ENCODE measurements at regions not wholly inside any gene's neighbourhood (a gene's known extent, or its start where the extent isn't known, plus 50 kb on each side); places are given as distances from the start of the nearest gene placed in this dataset.
A peak's percentile ranks its signal among the peaks of the same experiment; 100 is the strongest.

DNA sequence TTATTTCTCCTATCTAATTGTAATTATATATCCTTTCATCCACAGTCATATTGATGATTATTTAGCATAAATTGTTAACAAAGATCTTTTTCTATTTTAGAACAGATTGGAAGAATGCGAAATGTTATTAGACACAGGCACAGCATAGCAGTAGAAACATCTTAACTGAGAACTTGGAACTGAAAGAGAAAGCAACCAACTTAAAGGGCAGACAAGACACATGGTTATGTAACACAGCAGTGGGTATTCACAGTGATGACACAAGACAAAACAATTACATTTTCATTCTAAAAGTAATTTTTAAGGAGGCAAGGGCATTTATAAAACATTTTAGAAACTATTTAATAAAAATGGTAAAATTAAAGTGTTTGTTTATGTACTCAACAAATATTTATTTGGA is 57.7 kb upstream of the MEF2C start:
- no peaks in the 10 kb centered on the region for H3K36me3 ChIP-seq (replicated peaks; ENCODE audit: insufficient read depth, low read depth)
- no peak for DNase-seq (ENCODE audit: low spot score)
- no peaks in the 10 kb centered on the region for H3K4me1 ChIP-seq (ENCODE audit: insufficient read depth)
- no peaks in the 10 kb centered on the region for H3K79me2 ChIP-seq
- no peak overlapping the region for H3K4me2 ChIP-seq
- H2AFZ ChIP-seq = no peak overlapping the region
- WGBS (ENCODE audit: low lambda C conversion rate, missing lambda C conversion rate) = 94% methylated on average over 1 of the region's 1 CpG
- H3K4me3 ChIP-seq = no peak overlapping the region
- TF ChIP-seq EZH2phosphoT487 (IDR thresholded peaks at IDR 0.05; ENCODE audit: low read depth, severe bottlenecking, unreplicated experiment) = no peak
- TF ChIP-seq, protein P1, sequence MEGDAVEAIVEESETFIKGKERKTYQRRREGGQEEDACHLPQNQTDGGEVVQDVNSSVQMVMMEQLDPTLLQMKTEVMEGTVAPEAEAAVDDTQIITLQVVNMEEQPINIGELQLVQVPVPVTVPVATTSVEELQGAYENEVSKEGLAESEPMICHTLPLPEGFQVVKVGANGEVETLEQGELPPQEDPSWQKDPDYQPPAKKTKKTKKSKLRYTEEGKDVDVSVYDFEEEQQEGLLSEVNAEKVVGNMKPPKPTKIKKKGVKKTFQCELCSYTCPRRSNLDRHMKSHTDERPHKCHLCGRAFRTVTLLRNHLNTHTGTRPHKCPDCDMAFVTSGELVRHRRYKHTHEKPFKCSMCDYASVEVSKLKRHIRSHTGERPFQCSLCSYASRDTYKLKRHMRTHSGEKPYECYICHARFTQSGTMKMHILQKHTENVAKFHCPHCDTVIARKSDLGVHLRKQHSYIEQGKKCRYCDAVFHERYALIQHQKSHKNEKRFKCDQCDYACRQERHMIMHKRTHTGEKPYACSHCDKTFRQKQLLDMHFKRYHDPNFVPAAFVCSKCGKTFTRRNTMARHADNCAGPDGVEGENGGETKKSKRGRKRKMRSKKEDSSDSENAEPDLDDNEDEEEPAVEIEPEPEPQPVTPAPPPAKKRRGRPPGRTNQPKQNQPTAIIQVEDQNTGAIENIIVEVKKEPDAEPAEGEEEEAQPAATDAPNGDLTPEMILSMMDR (IDR thresholded peaks at IDR 0.05; ENCODE audit: poor library complexity) = no peak
- TF ChIP-seq EZH2 (IDR thresholded peaks at IDR 0.05; ENCODE audit: borderline replicate concordance) = no peak
- H4K20me1 ChIP-seq (ENCODE audit: insufficient read depth, poor library complexity, severe bottlenecking) = no peaks in the 10 kb centered on the region
- H3K27ac ChIP-seq = no peak overlapping the region
- no peaks in the 10 kb centered on the region for H3K9me2 ChIP-seq (replicated peaks; ENCODE audit: insufficient read depth)
- H3K27me3 ChIP-seq = no peaks in the 10 kb centered on the region
- H3K9me3 ChIP-seq (ENCODE audit: low read depth) = no peaks in the 10 kb centered on the region

DNA sequence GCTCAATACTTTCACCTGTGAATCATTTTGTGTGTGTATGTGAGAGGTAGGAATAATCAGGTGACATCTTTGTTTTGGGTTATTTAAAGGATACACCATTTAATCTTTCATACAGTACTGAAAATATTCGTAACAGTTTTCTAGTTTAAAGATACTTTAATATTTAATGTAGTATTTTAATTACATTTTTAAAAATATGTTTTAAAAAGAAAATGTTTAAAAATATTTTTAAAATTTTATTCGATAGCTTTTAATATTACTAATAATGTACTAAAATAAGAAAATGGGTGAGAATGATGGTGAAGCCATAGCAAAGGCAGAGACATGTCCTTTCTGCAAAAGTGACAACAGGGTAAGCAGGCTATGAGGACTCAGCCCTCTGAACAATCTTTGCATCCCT is 56.3 kb upstream of the MEF2C start:
- Histone ChIP-seq H3K4me1 (ENCODE audit: insufficient read depth) (no peaks in the 10 kb centered on the region), H3K27ac (no peak overlapping the region), H3K36me3 (replicated peaks; ENCODE audit: insufficient read depth, low read depth) (no peaks in the 10 kb centered on the region), H3K4me2 (no peak overlapping the region), H3K27me3 (no peaks in the 10 kb centered on the region), H3K9me3 (ENCODE audit: low read depth) (no peaks in the 10 kb centered on the region), H2AFZ (no peak overlapping the region), H3K4me3 (no peak overlapping the region), H3K79me2 (no peaks in the 10 kb centered on the region), H3K9me2 (replicated peaks; ENCODE audit: insufficient read depth) (no peaks in the 10 kb centered on the region), H4K20me1 (ENCODE audit: insufficient read depth, poor library complexity, severe bottlenecking) (no peaks in the 10 kb centered on the region)
- no peak for DNase-seq (ENCODE audit: low spot score)
- TF ChIP-seq EZH2phosphoT487 (IDR thresholded peaks at IDR 0.05; ENCODE audit: low read depth, severe bottlenecking, unreplicated experiment) (no peak), EZH2 (IDR thresholded peaks at IDR 0.05; ENCODE audit: borderline replicate concordance) (no peak)
- TF ChIP-seq, protein P1 (IDR thresholded peaks at IDR 0.05; ENCODE audit: poor library complexity) = no peak
- 93% methylated on average over 2 of the region's 2 CpGs for WGBS (ENCODE audit: low lambda C conversion rate, missing lambda C conversion rate)

DNA sequence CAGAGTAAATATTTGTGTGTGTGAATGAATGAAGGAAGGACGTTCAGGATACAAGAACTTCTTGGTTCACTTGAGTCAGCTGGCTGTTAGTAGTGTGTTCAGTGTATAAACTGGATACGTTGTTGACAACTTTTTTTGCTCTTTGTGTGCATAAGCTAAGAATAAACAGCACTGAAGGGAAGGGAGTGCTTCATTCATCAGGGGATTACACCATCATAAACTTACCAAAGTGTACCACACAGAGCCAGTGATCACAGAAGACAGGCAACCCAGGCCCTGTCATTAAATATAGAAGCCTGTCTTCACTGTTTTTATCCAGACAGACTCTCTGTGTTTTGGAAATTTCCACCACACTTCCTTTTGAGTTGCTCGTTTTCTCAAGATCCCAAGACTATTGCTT is 55.5 kb upstream of the MEF2C start:
- peak overlapping the region; percentile 41 for H2AFZ ChIP-seq
- no peaks in the 10 kb centered on the region for H4K20me1 ChIP-seq (ENCODE audit: insufficient read depth, poor library complexity, severe bottlenecking)
- TF ChIP-seq, protein P1 (IDR thresholded peaks at IDR 0.05; ENCODE audit: poor library complexity) = no peak
- no peak for TF ChIP-seq EZH2phosphoT487 (IDR thresholded peaks at IDR 0.05; ENCODE audit: low read depth, severe bottlenecking, unreplicated experiment)
- no peak for TF ChIP-seq EZH2 (IDR thresholded peaks at IDR 0.05; ENCODE audit: borderline replicate concordance)
- no peaks in the 10 kb centered on the region for H3K4me1 ChIP-seq (ENCODE audit: insufficient read depth)
- no peaks in the 10 kb centered on the region for H3K9me2 ChIP-seq (replicated peaks; ENCODE audit: insufficient read depth)
- H3K36me3 ChIP-seq (replicated peaks; ENCODE audit: insufficient read depth, low read depth) = no peaks in the 10 kb centered on the region
- H3K79me2 ChIP-seq = no peaks in the 10 kb centered on the region
- no peak for DNase-seq (ENCODE audit: low spot score)
- H3K9me3 ChIP-seq (ENCODE audit: low read depth) = no peaks in the 10 kb centered on the region
- no peaks in the 10 kb centered on the region for H3K27me3 ChIP-seq
- WGBS (ENCODE audit: low lambda C conversion rate, missing lambda C conversion rate) = 42% methylated on average over 3 of the region's 3 CpGs
- no peak overlapping the region for H3K4me2 ChIP-seq
- H3K27ac ChIP-seq = peak overlapping the region; percentile 21
- H3K4me3 ChIP-seq = no peak overlapping the region

DNA sequence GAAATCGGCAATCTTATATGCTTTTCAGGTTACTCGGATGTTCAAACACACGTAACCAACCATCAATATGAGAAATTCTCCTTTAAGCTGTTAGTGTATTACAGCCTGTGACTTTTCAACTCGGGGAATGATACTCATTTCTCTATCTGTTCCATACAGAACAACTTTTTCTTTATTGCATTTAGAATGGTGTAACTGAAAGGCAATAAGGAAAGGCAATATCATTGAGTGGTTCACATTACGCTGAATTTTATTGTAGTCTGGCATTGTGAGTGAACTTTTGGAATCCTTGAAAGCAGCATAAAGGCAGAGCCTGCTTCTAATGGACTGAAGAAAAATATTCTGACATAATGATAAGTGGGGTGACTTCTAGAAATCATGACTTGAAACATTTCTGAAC is 54.4 kb upstream of the MEF2C start:
- no peaks in the 10 kb centered on the region for H3K27me3 ChIP-seq
- TF ChIP-seq EZH2phosphoT487 (IDR thresholded peaks at IDR 0.05; ENCODE audit: low read depth, severe bottlenecking, unreplicated experiment) (no peak), EZH2 (IDR thresholded peaks at IDR 0.05; ENCODE audit: borderline replicate concordance) (no peak)
- TF ChIP-seq, protein P1 (IDR thresholded peaks at IDR 0.05; ENCODE audit: poor library complexity) = no peak
- no peak overlapping the region for H3K4me3 ChIP-seq
- no peak overlapping the region for H3K27ac ChIP-seq
- no peaks in the 10 kb centered on the region for H3K79me2 ChIP-seq
- no peak overlapping the region for H3K4me2 ChIP-seq
- H3K9me2 ChIP-seq (replicated peaks; ENCODE audit: insufficient read depth) = no peaks in the 10 kb centered on the region
- no peaks in the 10 kb centered on the region for H3K4me1 ChIP-seq (ENCODE audit: insufficient read depth)
- WGBS (ENCODE audit: low lambda C conversion rate, missing lambda C conversion rate) = 85% methylated on average over 5 of the region's 5 CpGs
- H2AFZ ChIP-seq = no peak overlapping the region
- no peaks in the 10 kb centered on the region for H4K20me1 ChIP-seq (ENCODE audit: insufficient read depth, poor library complexity, severe bottlenecking)
- H3K9me3 ChIP-seq (ENCODE audit: low read depth) = no peaks in the 10 kb centered on the region
- H3K36me3 ChIP-seq (replicated peaks; ENCODE audit: insufficient read depth, low read depth) = no peaks in the 10 kb centered on the region
- no peak for DNase-seq (ENCODE audit: low spot score)
